Esophagus (tissue), 2 donors: ENCODE measurements at regions not wholly inside any gene's neighbourhood (a gene's known extent, or its start where the extent isn't known, plus 50 kb on each side); places are given as distances from the start of the nearest gene placed in this dataset.

Source experiments
- H3K27ac ChIP-seq, 2 donors: one replicate each; pipeline ENCODE4 v1.5.1; 2013; ENCODE audit warnings: low read depth in 2 of 2, mild to moderate bottlenecking in 2 of 2, inconsistent platforms in 1 of 2, low read length in 1 of 2, moderate library complexity in 1 of 2
- H3K27me3 ChIP-seq, 2 donors: one replicate each; pipeline ENCODE4 v1.6.1; 2013; ENCODE audit warnings: low read length in 2 of 2, control low read depth in 1 of 2, mild to moderate bottlenecking in 1 of 2; ENCODE audit not compliant: insufficient read depth in 2 of 2, control insufficient read depth in 1 of 2
- H3K36me3 ChIP-seq, 2 donors: one replicate each; pipeline ENCODE4 v1.6.1; 2013; ENCODE audit warnings: low read length in 1 of 2; ENCODE audit not compliant: control insufficient read depth in 2 of 2, insufficient read depth in 2 of 2
- H3K4me1 ChIP-seq, 2 donors: one replicate each; pipeline ENCODE4 v1.6.1; 2013; ENCODE audit warnings: low read length in 1 of 2; ENCODE audit not compliant: control insufficient read depth in 2 of 2, insufficient read depth in 2 of 2
- H3K4me3 ChIP-seq, 2 donors: one replicate each; pipeline ENCODE4 v1.5.1; 2013; ENCODE audit warnings: low read length in 2 of 2, mild to moderate bottlenecking in 2 of 2, low read depth in 1 of 2, moderate library complexity in 1 of 2
- H3K9me3 ChIP-seq, 2 donors: one replicate each; pipeline ENCODE4 v1.6.1; 2013; ENCODE audit warnings: mild to moderate bottlenecking in 2 of 2, low read depth in 1 of 2, low read length in 1 of 2, moderate library complexity in 1 of 2; ENCODE audit not compliant: control insufficient read depth in 2 of 2, insufficient read depth in 1 of 2
- WGBS, 2 donors: extraction: QIAGEN DNeasy Blood & Tissue Kit; methylation state at CpG; one replicate each; pipeline ENCODE4 v1.1.7; 2013; 5-methylcytosine and 5-hydroxymethylcytosine counted together
- donor health status: healthy with polysubstance abuse.
- donor health status: Bipolar disorder and iron deficiency.

- no peaks in the 10 kb centered on the region for H3K9me3 ChIP-seq
- H3K4me3 ChIP-seq = no peak overlapping the region
- peaks cover 2% of the 10 kb centered on the region in 2 donors for H3K4me1 ChIP-seq
- WGBS, 2 donors = 67 to 82% methylated on average over 8 of the region's 8 CpGs
- H3K36me3 ChIP-seq = no peaks in the 10 kb centered on the region
- no peaks in the 10 kb centered on the region for H3K27me3 ChIP-seq
- H3K27ac ChIP-seq = no peak overlapping the region
These were observed 180.6 kb downstream of the FOXL1 start for GRCh38 chr16:86758932-86759331.

GRCh38 chr16:86761111-86762031 lies 183.0 kb downstream of the FOXL1 start:
- Histone ChIP-seq H3K36me3 (no peaks in the 10 kb centered on the region), H3K27me3 (no peaks in the 10 kb centered on the region), H3K9me3 (no peaks in the 10 kb centered on the region), H3K4me1 (peaks cover 2% of the 10 kb centered on the region in 2 donors), H3K27ac (no peak overlapping the region), H3K4me3 (no peak overlapping the region)
- WGBS, 2 donors = 17 to 27% methylated on average over 29 of the region's 29 CpGs

GRCh38 chr16:86762095-86762494 lies 183.7 kb downstream of the FOXL1 start:
- H3K9me3 ChIP-seq = no peaks in the 10 kb centered on the region
- no peak overlapping the region for H3K27ac ChIP-seq
- peaks cover 2% of the 10 kb centered on the region in 2 donors for H3K4me1 ChIP-seq
- 42 to 47% methylated on average over 9 of the region's 9 CpGs for WGBS, 2 donors
- H3K27me3 ChIP-seq = no peaks in the 10 kb centered on the region
- H3K4me3 ChIP-seq = no peak overlapping the region
- H3K36me3 ChIP-seq = no peaks in the 10 kb centered on the region

- peaks cover 2% of the 10 kb centered on the region in 2 donors for H3K4me1 ChIP-seq
- H3K9me3 ChIP-seq = no peaks in the 10 kb centered on the region
- no peaks in the 10 kb centered on the region for H3K36me3 ChIP-seq
- WGBS, 2 donors = 83 to 85% methylated on average over 12 of the region's 12 CpGs
- H3K27me3 ChIP-seq = no peaks in the 10 kb centered on the region
- no peak overlapping the region for H3K27ac ChIP-seq
- H3K4me3 ChIP-seq = no peak overlapping the region
These were observed 185.5 kb downstream of the FOXL1 start for GRCh38 chr16:86763819-86764218.

- 83 to 89% methylated on average over 4 of the region's 4 CpGs for WGBS, 2 donors
- Histone ChIP-seq H3K9me3 (no peaks in the 10 kb centered on the region), H3K27me3 (no peaks in the 10 kb centered on the region), H3K27ac (no peak overlapping the region), H3K36me3 (no peaks in the 10 kb centered on the region), H3K4me1 (peaks cover 2% of the 10 kb centered on the region in 2 donors), H3K4me3 (no peak overlapping the region)
These were observed 186.2 kb downstream of the FOXL1 start for GRCh38 chr16:86764551-86764950.

GRCh38 chr16:86765389-86766026 lies 187.2 kb downstream of the FOXL1 start:
- H3K9me3 ChIP-seq = no peaks in the 10 kb centered on the region
- no peak overlapping the region for H3K4me3 ChIP-seq
- 84 to 87% methylated on average over 6 of the region's 6 CpGs for WGBS, 2 donors
- H3K36me3 ChIP-seq = no peaks in the 10 kb centered on the region
- no peak overlapping the region for H3K27ac ChIP-seq
- peaks cover 2% of the 10 kb centered on the region in 2 donors for H3K4me1 ChIP-seq
- no peaks in the 10 kb centered on the region for H3K27me3 ChIP-seq

- Histone ChIP-seq H3K27me3 (no peaks in the 10 kb centered on the region), H3K36me3 (no peaks in the 10 kb centered on the region), H3K4me1 (no peaks in the 10 kb centered on the region), H3K27ac (no peak overlapping the region), H3K9me3 (no peaks in the 10 kb centered on the region), H3K4me3 (no peak overlapping the region)
- WGBS, 2 donors = 85 to 87% methylated on average over 2 of the region's 2 CpGs
These were observed 188.4 kb downstream of the FOXL1 start for GRCh38 chr16:86766700-86767099.

- no peaks in the 10 kb centered on the region for H3K27me3 ChIP-seq
- 71 to 73% methylated on average over 13 of the region's 13 CpGs for WGBS, 2 donors
- H3K4me1 ChIP-seq = no peaks in the 10 kb centered on the region
These were observed 190.0 kb downstream of the FOXL1 start for GRCh38 chr16:86768228-86768791.

GRCh38 chr16:86768999-86769398 lies 190.7 kb downstream of the FOXL1 start:
- 45 to 55% methylated on average over 7 of the region's 7 CpGs for WGBS, 2 donors
- Histone ChIP-seq H3K27ac (no peak overlapping the region), H3K36me3 (no peaks in the 10 kb centered on the region), H3K4me3 (no peak overlapping the region), H3K4me1 (no peaks in the 10 kb centered on the region), H3K9me3 (no peaks in the 10 kb centered on the region), H3K27me3 (no peaks in the 10 kb centered on the region)

More at GRCh38 chr16:86768228-86768791, 190.0 kb downstream of the FOXL1 start:
- Histone ChIP-seq H3K36me3 (no peaks in the 10 kb centered on the region), H3K27ac (no peak overlapping the region), H3K9me3 (no peaks in the 10 kb centered on the region), H3K4me3 (no peak overlapping the region)
